Caco-2 (cell line): ENCODE measurements at regions not wholly inside any gene's neighbourhood (a gene's known extent, or its start where the extent isn't known, plus 50 kb on each side); places are given as distances from the start of the nearest gene placed in this dataset.

Source experiments
- BruUV-seq: library from RNA; stranded (reverse); fragments of 400-500 nt; replicated peaks from 2 replicates; lab custom pipeline; 2021; lab: Mats Ljungman, UMichigan
- CTCF ChIA-PET: fragments of 300-600 bp; sonication (Branson Sonifier 250); formaldehyde crosslinking; loops from one replicate; lab custom pipeline; 2022; ENCODE audit warnings: antibody characterized with exemption; lab: Charles Lee
- POLR2A ChIA-PET: fragments of 300-600 bp; sonication (Branson Sonifier 250); formaldehyde crosslinking; loops from one replicate; lab custom pipeline; 2022; ENCODE audit warnings: antibody characterized with exemption; lab: Charles Lee
- DNase-seq, 2 experiments: peaks; one replicate each; pipeline versions ENCODE4 v3.0.0 to v3.0.0-alpha.2; 2020 to 2022
- H3K27me3 ChIP-seq: replicated peaks from 2 replicates; pipeline ENCODE4 v1.6.0; 2011; ENCODE audit warnings: low read length; ENCODE audit not compliant: control insufficient read depth, insufficient read depth
- H3K36me3 ChIP-seq: 2 replicates; pipeline ENCODE4 v1.5.1; 2011; ENCODE audit warnings: low read length; ENCODE audit not compliant: control insufficient read depth, insufficient read depth
- H3K4me1 ChIP-seq: fragments of 250-450 bp; sonication (Bioruptor Pico); 2 replicates; pipeline ENCODE4 v1.5.1; 2020; ENCODE audit warnings: mild to moderate bottlenecking
- H3K4me3 ChIP-seq: 2 replicates; pipeline ENCODE4 v1.5.1; 2011; ENCODE audit warnings: low read depth, mild to moderate bottlenecking, control low read depth, low read length
- H3K9me3 ChIP-seq: fragments of 250-450 bp; sonication (Bioruptor Pico); 2 replicates; pipeline ENCODE4 v1.5.1; 2020; ENCODE audit warnings: mild to moderate bottlenecking, moderate library complexity
- H3K27ac Mint-ChIP-seq: one replicate; pipeline ENCODE4 v1.8.0; 2022; ENCODE audit warnings: mixed read lengths; ENCODE audit not compliant: unreplicated experiment
- H3K27me3 Mint-ChIP-seq: one replicate; pipeline ENCODE4 v1.8.0; 2022; ENCODE audit warnings: mixed read lengths; ENCODE audit not compliant: insufficient read depth, unreplicated experiment
- H3K36me3 Mint-ChIP-seq: one replicate; pipeline ENCODE4 v1.8.0; 2022; ENCODE audit warnings: mild to moderate bottlenecking, mixed read lengths; ENCODE audit not compliant: insufficient read depth, unreplicated experiment
- H3K4me1 Mint-ChIP-seq: one replicate; pipeline ENCODE4 v1.8.0; 2022; ENCODE audit warnings: low read depth, mixed read lengths; ENCODE audit not compliant: unreplicated experiment
- H3K4me3 Mint-ChIP-seq: one replicate; pipeline ENCODE4 v1.8.0; 2022; ENCODE audit warnings: mild to moderate bottlenecking, moderate library complexity, mixed read lengths; ENCODE audit not compliant: unreplicated experiment
- H3K9me3 Mint-ChIP-seq: one replicate; pipeline ENCODE4 v1.8.0; 2022; ENCODE audit warnings: mixed read lengths; ENCODE audit not compliant: unreplicated experiment
- CTCF ChIP-seq, 2 experiments: fragments of 200-600 bp in 1 of 2; IDR thresholded peaks; 1 replicate in 1 of 2; 2 replicates in 1 of 2; pipeline versions ENCODE4 v1.5.1 to v1.8.0; 2011 to 2022; ENCODE audit warnings: antibody characterized with exemption in 1 of 2, control low read depth in 1 of 2, inconsistent platforms in 1 of 2, low read depth in 1 of 2, low read length in 1 of 2, mild to moderate bottlenecking in 1 of 2, moderate library complexity in 1 of 2; ENCODE audit not compliant: insufficient read depth in 1 of 2, severe bottlenecking in 1 of 2, unreplicated experiment in 1 of 2
- intact Hi-C: fragments of 100-400 bp; cut with micrococcal nuclease; formaldehyde crosslinking; loops from one replicate; pipeline ENCODE4 v1.10.0; 2022; ENCODE audit not compliant: unreplicated experiment

GRCh38 chr4:84379917-84380641, 119.0 kb downstream of the NKX6-1 start:
- Histone ChIP-seq H3K4me1 (no peaks in the 10 kb centered on the region; the same call in 1 of the 2 replicates), H3K9me3 (no peaks in the 10 kb centered on the region), H3K27me3 (no peaks in the 10 kb centered on the region), H3K36me3 (no peaks in the 10 kb centered on the region), H3K4me3 (no peak overlapping the region)
- ChIA-PET POLR2A (no interaction called here), CTCF (no interaction called here)
- Mint-ChIP-seq H3K27ac (no peak overlapping the region), H3K4me1 (peaks cover 6% of the 10 kb centered on the region), H3K9me3 (no peaks in the 10 kb centered on the region), H3K4me3 (peak overlapping the region; percentile 32), H3K36me3 (no peaks in the 10 kb centered on the region), H3K27me3 (peaks cover 3% of the 10 kb centered on the region)
- no peak for TF ChIP-seq CTCF (IDR thresholded peaks at IDR 0.05; ENCODE audit: insufficient read depth in 1 of 2, low read depth in 1 of 2, low read length in 1 of 2, severe bottlenecking in 1 of 2, unreplicated experiment in 1 of 2)
- intact Hi-C loops: no loop called here
- BruUV-seq: no TSS peak
- peak in 1 of 2 experiments; percentile 4 for DNase-seq

- ChIA-PET CTCF (no interaction called here), POLR2A (no interaction called here)
- intact Hi-C loops: no loop called here
- Mint-ChIP-seq H3K9me3 (no peaks in the 10 kb centered on the region), H3K27ac (no peak overlapping the region), H3K36me3 (no peaks in the 10 kb centered on the region), H3K4me3 (no peak overlapping the region), H3K27me3 (peaks cover 3% of the 10 kb centered on the region), H3K4me1 (peaks cover 6% of the 10 kb centered on the region)
- no peaks in the 10 kb centered on the region for H3K27me3 ChIP-seq
- no peaks in the 10 kb centered on the region for H3K9me3 ChIP-seq
- no peak for DNase-seq
- no peak for TF ChIP-seq CTCF (IDR thresholded peaks at IDR 0.05; ENCODE audit: insufficient read depth in 1 of 2, low read depth in 1 of 2, low read length in 1 of 2, severe bottlenecking in 1 of 2, unreplicated experiment in 1 of 2)
- H3K4me1 ChIP-seq: no peaks in the 10 kb centered on the region; the same call in 1 of the 2 replicates
- H3K36me3 ChIP-seq: no peaks in the 10 kb centered on the region
- no peak overlapping the region for H3K4me3 ChIP-seq
- BruUV-seq: no TSS peak
These were observed 120.1 kb downstream of the NKX6-1 start for GRCh38 chr4:84378983-84379382.

GRCh38 chr4:84378356-84378755, 120.7 kb downstream of the NKX6-1 start:
- Mint-ChIP-seq H3K4me3 (no peak overlapping the region), H3K4me1 (peaks cover 6% of the 10 kb centered on the region)
- POLR2A ChIA-PET: no interaction called here

More at GRCh38 chr4:84378356-84378755, 120.7 kb downstream of the NKX6-1 start:
- intact Hi-C loops: no loop called here
- no peak overlapping the region for H3K27ac Mint-ChIP-seq
- BruUV-seq: no TSS peak
- Histone ChIP-seq H3K36me3 (no peaks in the 10 kb centered on the region), H3K9me3 (no peaks in the 10 kb centered on the region), H3K4me3 (no peak overlapping the region), H3K27me3 (no peaks in the 10 kb centered on the region), H3K4me1 (no peaks in the 10 kb centered on the region; the same call in 1 of the 2 replicates)
- H3K9me3 Mint-ChIP-seq: no peaks in the 10 kb centered on the region
- CTCF ChIA-PET: no interaction called here
- no peak for TF ChIP-seq CTCF (IDR thresholded peaks at IDR 0.05; ENCODE audit: insufficient read depth in 1 of 2, low read depth in 1 of 2, low read length in 1 of 2, severe bottlenecking in 1 of 2, unreplicated experiment in 1 of 2)
- peaks cover 3% of the 10 kb centered on the region for H3K27me3 Mint-ChIP-seq
- no peak for DNase-seq
- H3K36me3 Mint-ChIP-seq: no peaks in the 10 kb centered on the region
